ENCODE measurements at regions not wholly inside any gene's neighbourhood (a gene's known extent, or its start where the extent isn't known, plus 50 kb on each side); places are given as distances from the start of the nearest gene placed in this dataset.

- TF ChIP-seq CTCF (IDR thresholded peaks at IDR 0.05) (no peak), POLR2A (IDR thresholded peaks at IDR 0.05) (no peak)
Measured at GRCh38 chr22:25357606-25358420, 138.4 kb downstream of the CRYBB2 start.
